GM19397 (cell line): ENCODE measurements at regions not wholly inside any gene's neighbourhood (a gene's known extent, or its start where the extent isn't known, plus 50 kb on each side); places are given as distances from the start of the nearest gene placed in this dataset.
A peak's percentile ranks its signal among the peaks of the same experiment; 100 is the strongest.
"Not testable (repeated sequence)": the region's sequence is repeated elsewhere in the genome, so short reads cannot be mapped to it uniquely, and the experiment has no call there.

Experiments used
- ATAC-seq: cut with Tn5 transposase; IDR thresholded peaks from one replicate; pipeline ENCODE4 v1.9.1; 2021; ENCODE audit warnings: mild to moderate bottlenecking, moderate library complexity; ENCODE audit not compliant: unreplicated experiment

DNA sequence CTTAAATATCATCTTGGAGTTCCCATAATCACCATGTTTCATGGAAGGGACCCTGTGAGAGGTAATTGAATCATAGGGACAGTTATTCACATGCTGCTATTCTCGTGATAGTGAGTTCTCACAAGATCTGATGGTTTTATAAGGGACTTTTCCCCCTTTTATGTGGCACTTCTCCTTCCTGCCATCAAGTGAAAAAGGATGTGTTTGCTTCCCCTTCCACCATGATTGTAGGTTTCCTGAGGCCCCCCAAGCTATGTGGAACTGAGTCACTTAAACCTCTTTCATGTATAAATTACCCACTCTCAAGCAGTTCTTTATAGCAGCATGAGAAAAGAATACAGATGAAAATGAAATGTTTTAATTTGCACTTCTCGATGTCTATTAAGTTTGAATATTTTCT lies 112.0 kb downstream of the ZNF648 start:
- ATAC-seq: no peak

DNA sequence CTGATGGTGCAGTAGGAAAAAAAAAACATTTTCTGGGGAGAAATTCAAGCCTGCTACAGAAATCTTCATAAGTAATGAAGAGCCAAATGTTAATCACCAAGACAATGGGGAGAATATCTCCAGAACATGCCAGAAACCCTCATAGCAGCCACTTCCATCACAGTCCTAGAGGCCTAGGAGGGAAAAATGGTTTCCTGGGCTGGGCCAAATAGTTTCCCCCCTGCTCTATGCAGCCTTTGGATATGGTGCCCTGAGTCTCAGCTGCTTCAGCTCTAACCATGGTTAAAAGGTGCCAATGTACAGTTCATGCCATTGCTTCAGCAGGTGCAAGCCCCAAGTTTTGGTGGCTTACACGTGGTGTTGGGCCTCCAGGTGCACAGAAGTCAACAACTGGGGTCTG lies 113.1 kb downstream of the ZNF648 start:
- ATAC-seq: no peak

DNA sequence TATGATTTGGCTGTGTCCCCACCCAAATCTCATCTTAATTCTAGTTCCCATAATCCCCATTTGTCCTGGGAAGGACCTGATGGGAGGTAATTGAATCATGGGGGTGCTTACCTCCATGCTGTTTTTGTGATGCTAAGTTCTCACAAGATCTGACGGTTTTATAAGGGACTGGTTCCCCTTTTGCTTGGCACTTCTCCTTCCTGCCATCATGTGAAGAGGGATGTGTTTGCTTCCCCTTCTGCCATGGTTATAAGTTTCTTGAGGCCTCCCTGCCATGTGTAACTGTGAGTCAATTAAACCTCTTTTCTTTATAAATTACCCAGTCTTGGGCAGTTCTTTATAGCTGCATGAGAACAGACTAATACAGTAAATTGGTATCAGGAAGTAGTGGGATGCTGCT lies 114.1 kb downstream of the ZNF648 start:
- ATAC-seq: no peak

DNA sequence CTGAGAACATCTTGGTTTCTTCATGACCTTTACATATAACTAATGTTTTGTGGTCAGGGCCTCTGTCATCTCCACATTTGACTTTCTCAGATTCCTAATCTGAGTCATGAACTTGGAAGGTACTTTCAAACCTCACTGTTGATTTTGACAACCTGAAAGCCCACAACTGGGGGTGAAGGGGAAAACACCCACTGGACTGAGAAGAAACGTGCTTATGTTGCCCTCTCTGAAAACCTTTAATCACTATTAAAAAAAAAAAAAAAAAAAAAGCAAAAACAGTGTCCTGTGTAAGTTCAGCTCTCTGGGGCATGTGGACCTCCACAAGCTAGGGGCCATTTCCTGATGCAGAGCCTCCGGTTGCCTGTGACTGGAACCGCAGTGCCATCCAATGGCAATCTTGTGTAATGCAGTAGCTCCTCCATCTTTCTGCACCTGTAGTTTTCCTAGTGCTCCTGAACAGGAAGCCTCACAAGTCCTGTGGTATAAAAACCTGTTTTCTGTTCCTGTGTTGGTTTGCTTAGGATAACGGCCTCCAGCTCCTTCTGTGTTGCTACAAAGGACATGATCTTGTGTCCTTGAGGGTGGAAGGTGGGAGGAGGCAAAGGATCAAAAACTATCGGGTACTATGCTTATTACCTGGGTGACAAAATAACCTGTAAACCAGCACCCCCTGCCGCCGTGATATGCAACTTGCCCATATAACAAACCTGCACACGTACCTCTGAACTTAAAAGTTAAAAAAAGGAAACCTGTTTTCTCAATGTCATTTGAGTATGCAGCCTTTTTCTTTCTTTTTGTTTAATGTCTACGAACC lies 124.5 kb downstream of the ZNF648 start:
- peak; percentile 79 for ATAC-seq

DNA sequence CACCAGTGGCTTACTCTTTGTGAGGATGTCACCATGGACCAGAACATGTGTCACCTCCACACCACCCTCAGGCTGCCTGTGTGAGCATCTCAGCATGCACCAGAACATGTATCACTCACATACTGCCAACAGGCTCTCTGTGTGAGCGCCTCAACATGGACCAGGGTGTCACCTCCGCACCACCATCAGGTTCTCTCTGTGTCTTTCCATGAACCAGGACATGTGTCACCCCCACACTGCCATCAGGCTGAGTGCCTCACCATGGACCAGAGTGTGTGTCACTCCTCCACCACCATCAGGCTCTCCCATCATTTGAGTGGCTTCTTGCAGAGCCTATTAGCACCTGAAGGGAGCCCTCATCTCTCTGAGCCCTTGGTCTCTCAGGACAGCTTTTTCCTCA lies 125.2 kb downstream of the ZNF648 start:
- peak; percentile 40 for ATAC-seq

DNA sequence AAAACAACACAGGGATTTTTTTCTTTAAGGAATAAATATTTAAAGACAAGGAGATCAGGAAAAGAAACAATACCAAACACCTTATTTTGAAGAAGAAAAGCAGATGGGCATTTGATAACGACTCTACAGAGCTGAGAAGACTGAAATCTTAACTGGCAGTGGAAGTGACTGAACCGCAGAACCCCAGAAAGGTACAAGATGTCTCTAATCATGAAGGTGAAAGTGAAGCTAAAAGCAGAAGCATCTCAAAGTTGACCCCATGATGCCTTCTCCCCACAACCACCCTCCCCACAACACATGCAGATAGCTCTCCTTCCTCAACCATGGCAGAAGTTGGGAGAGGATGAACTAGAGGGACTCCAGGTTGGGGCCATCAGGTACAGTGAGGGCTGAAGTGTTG lies 129.6 kb downstream of the ZNF648 start:
- no peak for ATAC-seq

DNA sequence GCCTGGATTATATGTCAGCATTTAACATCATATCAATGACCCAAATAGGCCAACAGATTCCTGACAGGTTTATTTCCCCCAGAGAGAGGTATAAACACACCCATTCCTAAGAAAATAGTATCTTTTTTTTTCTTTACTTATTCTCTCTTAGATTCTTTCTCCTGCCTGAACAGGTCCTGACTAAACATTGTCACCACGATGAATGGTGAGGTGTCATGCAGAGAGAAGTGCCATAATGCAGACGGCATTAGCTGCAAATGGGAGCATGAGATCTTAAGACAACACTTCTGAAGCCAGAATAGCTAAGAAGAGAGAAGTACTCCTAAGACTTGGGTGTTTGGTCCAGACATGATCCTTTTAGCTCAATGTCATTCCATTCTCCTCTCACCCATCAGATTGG lies 131.3 kb downstream of the ZNF648 start:
- no peak for ATAC-seq

DNA sequence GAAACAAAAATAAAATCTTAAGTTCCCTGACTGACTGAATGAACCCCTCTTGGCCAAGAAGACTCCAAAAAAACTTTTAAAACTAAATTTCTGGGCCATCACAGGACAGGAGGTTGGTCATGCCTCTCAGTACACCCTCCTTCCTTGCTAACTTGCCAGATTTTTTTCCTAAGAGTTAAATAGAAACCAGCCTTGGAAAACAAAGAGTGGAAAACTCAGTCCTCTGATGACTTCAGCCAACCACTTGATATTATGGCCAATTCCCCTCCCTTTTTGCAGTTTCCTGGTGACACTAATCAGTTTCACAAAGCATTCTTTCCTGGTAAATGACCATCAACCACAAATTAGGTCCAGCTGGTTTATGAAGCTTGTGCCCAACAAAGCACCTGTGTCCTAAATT lies 134.8 kb downstream of the ZNF648 start:
- no peak for ATAC-seq

DNA sequence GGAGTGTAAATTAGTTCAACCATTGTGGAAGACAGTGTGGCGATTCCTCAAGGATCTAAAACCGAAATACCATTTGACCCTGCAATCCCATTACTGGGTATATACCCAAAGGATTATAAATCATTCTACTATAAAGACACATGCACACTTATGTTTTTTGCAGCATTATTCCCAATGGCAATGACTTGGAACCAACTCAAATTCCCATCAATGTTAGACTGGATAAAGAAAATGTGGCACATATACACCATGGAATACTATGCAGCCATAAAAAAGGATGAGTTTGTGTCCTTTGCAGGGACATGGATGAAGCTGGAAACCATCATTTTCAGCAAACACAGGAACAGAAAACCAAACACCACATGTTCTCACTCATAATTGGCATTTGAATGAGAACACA lies 137.5 kb downstream of the ZNF648 start:
- ATAC-seq: not testable (repeated sequence)

DNA sequence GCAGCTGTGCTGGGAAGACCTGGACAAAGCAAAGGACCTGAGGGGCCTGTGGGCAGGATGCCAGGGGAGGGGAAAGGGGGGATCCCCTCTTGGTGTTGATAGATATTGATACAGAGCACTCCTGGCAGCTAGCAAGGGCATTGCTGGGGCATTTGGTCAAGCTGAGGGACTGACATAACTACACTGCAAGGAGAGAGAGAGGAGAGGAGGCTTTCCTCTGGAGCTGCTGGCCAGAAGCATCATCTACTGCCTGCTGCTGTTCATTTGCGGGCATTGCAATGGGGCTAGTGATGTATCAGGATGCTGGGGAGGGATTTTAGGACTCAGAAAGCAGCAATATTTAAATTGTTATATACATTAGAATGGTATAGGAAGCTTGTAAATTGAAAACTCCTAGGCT lies 142.0 kb downstream of the ZNF648 start:
- no peak for ATAC-seq

DNA sequence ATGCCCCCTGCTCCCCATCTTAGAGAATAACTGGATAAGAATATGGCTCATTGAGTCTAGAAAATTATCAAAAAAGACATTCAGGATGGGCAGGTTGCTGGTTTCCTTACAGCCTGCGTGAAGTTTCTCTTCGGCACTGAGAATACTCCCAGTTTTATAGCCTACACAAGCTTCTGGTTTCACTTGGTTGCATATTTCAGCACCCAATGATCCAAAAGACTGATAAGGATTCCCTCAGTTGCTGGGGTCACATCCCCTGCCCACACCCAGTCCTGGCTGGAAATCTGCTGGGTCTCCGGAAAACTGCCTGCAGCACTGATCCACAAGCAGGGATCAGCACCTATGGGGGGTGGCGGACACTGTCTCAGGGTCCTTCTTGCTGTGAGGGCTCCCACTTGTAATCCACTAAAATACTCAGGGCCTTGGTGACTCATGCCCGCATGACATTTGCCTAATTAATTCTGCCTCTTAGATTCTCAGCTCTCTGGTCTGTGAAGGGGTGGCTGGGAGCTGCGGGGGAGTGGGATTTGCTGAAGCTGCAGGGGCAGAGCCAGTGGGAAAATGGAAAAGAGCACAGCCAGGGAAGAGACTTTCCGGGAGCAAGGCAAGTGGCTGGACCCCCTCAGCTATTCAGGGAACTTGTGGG lies 142.5 kb downstream of the ZNF648 start:
- no peak for ATAC-seq

DNA sequence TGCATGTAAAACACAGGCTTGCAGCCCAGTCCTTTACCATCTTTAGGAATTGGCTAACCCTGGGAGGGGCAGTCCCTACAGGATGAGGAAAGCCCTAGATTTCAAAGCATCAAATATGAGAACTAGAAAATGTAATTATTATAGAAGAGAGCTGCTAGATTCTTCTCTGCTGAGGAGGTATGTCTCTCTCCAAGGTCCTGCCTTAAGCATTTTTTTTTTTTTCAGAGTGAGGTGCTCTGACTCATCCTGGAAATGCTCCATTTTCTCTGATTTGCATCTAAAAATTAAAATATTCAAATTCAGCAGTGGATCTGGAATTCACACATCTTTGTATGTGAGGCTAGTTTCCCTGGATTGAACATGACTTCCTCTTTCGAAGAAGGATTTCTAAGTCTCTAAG lies 149.8 kb downstream of the ZNF648 start:
- ATAC-seq: no peak

DNA sequence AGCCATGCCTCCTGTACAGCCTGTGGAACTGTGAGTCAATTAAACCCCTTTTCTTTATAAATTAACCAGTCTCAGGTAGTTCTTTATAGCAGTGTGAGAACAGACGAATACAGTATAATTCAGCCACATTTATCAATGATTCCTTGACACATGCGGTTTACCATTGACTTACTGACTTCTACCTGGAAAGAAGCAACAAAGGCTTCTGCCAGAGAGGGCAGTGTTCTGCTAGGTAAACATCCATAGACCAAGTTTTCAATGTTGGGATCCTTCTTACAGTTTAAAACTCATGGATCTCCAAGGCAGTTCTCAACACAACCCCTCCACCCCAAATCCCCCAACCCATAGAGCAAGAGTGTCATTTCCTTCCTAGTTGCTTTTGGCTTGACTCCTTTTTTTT lies 150.6 kb downstream of the ZNF648 start:
- ATAC-seq: no peak

DNA sequence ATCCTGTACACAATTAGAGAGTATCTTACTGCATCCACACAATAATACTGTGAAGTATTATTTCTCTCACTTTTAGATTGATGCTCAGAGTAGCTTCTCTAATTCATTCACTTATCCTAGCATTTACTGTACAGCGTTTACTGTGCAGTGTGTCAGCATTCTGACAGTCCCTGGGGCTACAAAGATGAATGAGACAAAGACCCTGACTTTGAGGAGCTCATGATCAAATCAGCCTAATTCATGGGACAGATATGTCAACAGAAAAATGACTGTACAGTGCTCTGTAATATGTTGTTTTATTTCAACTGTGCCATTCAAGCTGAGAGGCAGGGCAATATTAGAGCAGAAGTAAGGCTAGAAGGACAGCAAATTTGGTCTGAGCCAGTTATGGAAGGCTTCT lies 152.5 kb downstream of the ZNF648 start:
- ATAC-seq: no peak

DNA sequence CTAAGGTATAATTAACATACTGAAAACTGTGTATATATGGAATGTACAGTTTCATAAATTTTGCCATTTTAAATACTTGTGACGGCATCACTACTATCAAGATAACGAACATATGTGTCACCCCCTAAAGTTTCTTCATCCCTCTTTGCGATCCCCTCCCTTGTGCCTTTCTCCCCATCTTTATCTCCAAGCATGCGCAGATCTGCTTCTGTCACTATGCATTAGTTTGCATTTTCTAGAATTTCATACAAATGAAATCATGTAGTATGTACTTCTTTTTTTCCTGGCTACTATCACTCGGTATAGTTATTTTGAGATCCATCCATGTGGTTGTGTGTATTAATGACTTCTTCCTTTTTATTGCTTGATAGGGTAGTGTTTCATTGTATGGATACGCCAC lies 154.9 kb downstream of the ZNF648 start:
- no peak for ATAC-seq

DNA sequence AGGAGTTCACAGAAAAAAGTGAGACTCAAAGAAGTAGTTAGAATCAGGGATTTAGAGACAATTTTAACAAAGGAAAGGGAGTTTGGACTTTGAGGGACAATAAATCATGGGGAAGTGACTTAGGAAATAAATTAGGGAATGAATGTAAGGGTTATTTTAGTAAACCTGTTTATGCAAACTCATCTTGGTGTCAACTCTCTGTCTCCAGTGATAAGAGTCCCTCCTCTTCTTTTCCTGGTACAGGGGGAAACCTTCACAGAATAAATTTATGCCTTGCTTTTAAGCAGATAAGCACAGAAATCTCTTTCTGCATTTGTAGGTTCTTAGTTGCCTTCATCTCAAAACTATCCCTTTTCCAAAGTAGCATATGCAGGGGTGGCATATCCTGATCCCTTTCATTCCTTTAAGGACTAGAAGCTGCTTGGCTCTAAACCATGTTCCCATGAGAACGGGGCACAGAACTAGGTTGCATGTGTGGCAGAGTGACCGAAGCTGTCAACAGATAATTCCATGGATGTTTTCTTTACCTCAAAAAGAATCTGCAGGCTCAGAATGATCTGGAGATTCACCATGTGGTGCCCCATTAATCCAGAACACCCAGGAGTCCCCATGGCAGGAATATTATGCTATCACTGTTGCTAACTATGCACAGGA lies 155.4 kb downstream of the ZNF648 start:
- ATAC-seq: no peak

DNA sequence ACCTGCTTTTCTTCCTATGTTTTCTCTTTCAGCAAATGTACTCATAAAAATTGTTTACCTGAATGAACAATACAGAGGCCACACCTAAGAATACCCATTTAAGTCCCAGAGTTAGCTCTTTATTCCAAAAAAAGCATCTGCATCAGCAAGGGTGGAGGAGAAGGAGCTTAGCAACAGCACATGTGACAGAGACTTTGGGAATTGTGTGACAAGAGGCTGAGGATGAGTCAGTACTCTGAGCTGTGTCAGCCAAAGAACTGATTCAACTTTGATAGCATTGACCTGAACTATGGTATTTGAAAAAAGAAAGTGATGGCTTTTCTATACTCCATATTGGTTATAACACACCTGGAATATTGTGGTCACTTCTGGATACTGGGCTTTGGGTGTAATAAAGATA lies 162.7 kb downstream of the ZNF648 start:
- ATAC-seq: no peak

DNA sequence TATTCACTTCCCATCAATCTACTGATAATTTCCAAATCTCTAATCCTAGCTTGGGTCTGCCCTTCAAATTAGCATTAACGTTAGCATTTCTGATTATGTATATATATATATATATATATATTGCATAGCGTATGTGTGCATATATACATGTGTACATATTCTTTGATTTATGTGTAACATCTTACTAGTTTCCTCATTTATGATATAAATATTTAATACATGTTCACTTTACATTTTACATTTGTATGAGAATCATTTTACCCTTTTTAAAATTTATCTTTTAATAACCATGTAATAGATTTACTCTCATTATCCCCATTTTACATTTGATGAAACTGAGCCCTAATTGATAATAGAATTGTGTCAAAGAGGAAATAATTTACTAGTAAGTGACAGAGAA lies 164.7 kb downstream of the ZNF648 start:
- ATAC-seq: no peak

DNA sequence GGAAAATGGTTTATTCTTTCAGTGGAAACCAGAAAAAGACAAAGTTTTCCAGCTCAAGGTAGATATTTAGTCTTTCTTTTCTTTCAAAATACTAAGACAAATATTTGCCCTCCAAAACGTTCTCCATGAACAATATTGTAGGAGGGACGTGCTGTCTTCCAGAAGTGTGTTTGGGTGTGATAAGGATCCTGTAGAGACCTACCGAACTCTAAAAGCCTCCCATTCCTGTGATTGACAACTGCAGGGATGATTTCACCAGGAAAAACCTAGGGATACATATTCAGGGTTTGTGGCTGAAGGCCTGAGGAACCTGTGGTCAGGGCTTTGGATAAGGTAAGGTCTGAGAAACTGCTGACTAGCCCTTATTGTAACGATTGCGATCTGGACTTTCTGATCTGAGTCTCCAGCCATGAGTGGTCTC lies 167.1 kb downstream of the ZNF648 start:
- no peak for ATAC-seq

DNA sequence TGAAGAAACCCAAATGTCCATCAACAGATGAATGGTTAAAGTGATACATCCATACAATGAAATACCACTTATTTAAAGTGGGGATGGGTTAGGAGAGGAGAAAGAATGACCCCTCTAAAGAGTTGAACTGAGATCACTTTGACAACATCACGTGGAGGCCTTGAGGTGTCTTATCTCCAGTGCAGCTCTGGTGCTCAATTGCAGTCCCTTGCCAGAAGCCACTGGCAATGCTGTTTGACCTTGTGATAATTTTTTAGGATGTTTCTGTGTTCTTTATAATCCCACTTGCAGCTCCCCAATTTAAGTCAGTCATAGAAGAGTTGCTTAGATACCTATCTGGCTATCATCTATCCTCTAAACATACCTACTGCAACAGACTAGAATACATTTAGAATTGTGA lies 167.6 kb downstream of the ZNF648 start:
- no peak for ATAC-seq

DNA sequence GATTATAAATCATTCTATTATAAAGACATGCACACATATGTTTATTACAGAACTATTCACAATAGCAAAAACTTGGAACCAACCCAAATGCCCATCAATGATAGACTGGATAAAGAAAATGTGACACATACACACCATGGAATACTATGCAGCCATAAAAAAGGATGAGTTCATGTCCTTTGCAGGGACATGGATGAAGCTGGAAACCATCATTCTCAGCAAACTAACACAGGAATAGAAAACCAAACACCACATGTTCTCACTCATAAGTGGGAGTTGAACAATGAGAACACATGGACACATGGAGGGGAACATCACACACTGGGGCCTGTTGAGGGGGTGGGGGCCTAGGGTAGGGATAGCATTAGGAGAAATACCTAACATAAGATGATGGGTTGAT lies 168.4 kb downstream of the ZNF648 start:
- not testable (repeated sequence) for ATAC-seq

DNA sequence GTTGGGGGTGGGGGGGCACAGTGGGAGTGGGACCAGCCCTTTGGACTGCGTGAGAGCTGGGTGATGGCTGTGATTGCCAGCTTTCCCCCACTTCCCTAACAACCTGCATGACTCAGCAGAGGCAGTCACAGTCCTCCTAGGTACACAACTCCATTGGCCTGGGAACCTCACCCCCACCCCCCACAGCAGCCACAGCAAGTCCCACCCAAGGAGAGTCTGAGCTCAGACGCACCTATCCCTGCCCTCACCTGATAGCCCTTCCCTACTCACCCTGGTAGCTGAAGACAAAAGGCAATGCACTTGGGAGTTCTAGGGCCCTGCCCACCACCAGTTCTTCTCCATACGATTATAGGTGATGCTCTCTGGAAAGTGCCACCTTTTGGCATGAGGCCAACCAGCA lies 188.9 kb downstream of the ZNF648 start:
- no peak for ATAC-seq
